Thoracic aorta (tissue), 2 donors: ENCODE measurements at regions not wholly inside any gene's neighbourhood (a gene's known extent, or its start where the extent isn't known, plus 50 kb on each side); places are given as distances from the start of the nearest gene placed in this dataset.

ENCODE experiments used
- ATAC-seq: fragments of 150-250 bp; one replicate; pipeline ENCODE4 v1.8.0; 2017; ENCODE audit warnings: low read depth; ENCODE audit not compliant: insufficient number of reproducible peaks, low FRiP score
- DNase-seq: peaks from one replicate; pipeline ENCODE4 v3.0.0-alpha.2; 2020; ENCODE audit warnings: low spot score
- H3K27ac ChIP-seq, 2 donors: fragments of 200-600 bp; sonication (generic); 1 replicate in 1 of 2; 2 replicates in 1 of 2; pipeline ENCODE4 v1.5.1; 2016; ENCODE audit warnings: mild to moderate bottlenecking in 2 of 2, moderate library complexity in 2 of 2
- H3K27me3 ChIP-seq: fragments of 200-600 bp; sonication (generic); replicated peaks from 2 replicates; pipeline ENCODE4 v1.6.0; 2016; ENCODE audit warnings: mild to moderate bottlenecking; ENCODE audit not compliant: insufficient read depth
- H3K36me3 ChIP-seq: fragments of 200-600 bp; sonication (generic); one replicate; pipeline ENCODE4 v1.5.1; 2016
- H3K4me1 ChIP-seq, 2 donors: fragments of 200-600 bp; sonication (generic); 1 replicate in 1 of 2; 2 replicates in 1 of 2; pipeline versions ENCODE4 v1.5.1 to v1.6.0; 2016; ENCODE audit warnings: low read depth in 2 of 2, mild to moderate bottlenecking in 1 of 2; ENCODE audit not compliant: control insufficient read depth in 1 of 2
- H3K4me3 ChIP-seq: fragments of 200-600 bp; sonication (generic); 2 replicates; pipeline ENCODE4 v1.5.1; 2016; ENCODE audit warnings: mild to moderate bottlenecking
- H3K9me3 ChIP-seq: fragments of 200-600 bp; sonication (generic); 2 replicates; pipeline ENCODE4 v1.5.1; 2016
- CTCF ChIP-seq: fragments of 200-600 bp; sonication (generic); IDR thresholded peaks from one replicate; pipeline ENCODE4 v1.5.1; 2019; ENCODE audit warnings: antibody characterized with exemption

GRCh38 chr12:124691429-124691828, 124.0 kb upstream of the NCOR2 start:
- Histone ChIP-seq H3K9me3 (no peaks in the 10 kb centered on the region), H3K4me3 (no peak overlapping the region), H3K27me3 (no peaks in the 10 kb centered on the region), H3K27ac (no peak overlapping the region), H3K4me1 (peaks cover 6 to 37% of the 10 kb centered on the region in 2 donors), H3K36me3 (no peaks in the 10 kb centered on the region)
- no peak for TF ChIP-seq CTCF
- DNase-seq (no peak), ATAC-seq (no peak)

GRCh38 chr12:124689631-124690030, 122.2 kb upstream of the NCOR2 start:
- Histone ChIP-seq H3K9me3 (no peaks in the 10 kb centered on the region), H3K36me3 (no peaks in the 10 kb centered on the region), H3K4me3 (no peak overlapping the region), H3K27ac (no peak overlapping the region), H3K27me3 (no peaks in the 10 kb centered on the region), H3K4me1 (peaks cover 17 to 41% of the 10 kb centered on the region in 2 donors)
- no peak for DNase-seq
- no peak for ATAC-seq
- no peak for TF ChIP-seq CTCF

DNA sequence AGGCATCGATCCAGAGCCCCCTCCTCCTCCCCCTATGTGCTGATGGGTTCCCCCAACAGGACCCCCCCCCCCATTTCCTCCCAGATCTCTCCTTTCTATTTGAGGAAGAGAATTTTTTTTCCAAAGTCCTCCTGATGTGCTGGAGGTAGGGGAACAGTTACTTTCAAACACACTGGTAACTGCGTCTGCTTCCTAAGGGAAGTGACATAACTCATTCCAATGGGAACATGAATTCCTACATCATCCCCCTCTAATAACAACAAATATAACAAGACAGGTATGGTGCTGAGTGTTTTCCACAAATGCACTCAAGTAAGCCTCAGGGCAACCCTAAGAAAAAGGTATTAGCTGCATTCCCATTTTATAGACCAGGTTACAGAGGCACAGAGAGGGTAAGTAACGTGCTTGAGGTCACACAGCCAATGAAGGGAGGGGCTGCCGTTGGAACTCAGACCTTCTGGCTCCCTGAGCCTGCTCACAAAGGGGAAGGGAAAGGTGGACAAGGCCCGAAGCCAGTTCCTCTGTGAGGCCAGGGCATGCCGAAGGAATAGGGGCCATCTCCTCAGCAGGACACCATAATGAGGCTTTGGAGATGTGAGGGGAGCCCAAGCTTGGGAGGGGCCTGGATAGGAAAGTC, 121.1 kb upstream of the NCOR2 start:
- H3K9me3 ChIP-seq = no peaks in the 10 kb centered on the region
- H3K4me1 ChIP-seq = peaks cover 19 to 48% of the 10 kb centered on the region in 2 donors
- no peaks in the 10 kb centered on the region for H3K36me3 ChIP-seq
- ATAC-seq (no peak), DNase-seq (no peak)
- no peaks in the 10 kb centered on the region for H3K27me3 ChIP-seq
- H3K4me3 ChIP-seq = no peak overlapping the region
- H3K27ac ChIP-seq = peak overlapping the region; percentile 36 to 41
- no peak for TF ChIP-seq CTCF

DNA sequence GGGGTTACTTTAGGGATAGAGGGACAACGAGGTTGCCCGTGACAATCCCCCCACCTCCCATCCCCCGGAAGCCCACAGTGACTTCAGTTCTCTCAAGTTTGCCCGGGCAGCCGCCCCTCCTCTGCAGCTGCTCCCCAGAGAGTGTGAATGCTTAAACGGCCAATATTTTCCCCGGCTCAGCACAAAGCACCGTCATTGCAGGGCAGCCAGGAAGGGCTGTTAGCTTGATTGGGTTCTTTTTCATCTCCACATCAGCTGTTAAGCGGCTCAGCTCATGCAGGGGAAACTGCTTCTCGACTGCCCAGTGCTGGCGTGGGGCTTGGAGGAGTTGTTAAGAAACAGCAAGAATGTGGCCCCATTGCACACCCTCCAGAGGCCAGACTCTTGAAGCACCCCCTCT, 120.5 kb upstream of the NCOR2 start:
- TF ChIP-seq CTCF = no peak
- DNase-seq = no peak
- H3K27ac ChIP-seq = peak overlapping the region; percentile 34 to 41
- H3K4me3 ChIP-seq = no peak overlapping the region
- no peaks in the 10 kb centered on the region for H3K27me3 ChIP-seq
- no peaks in the 10 kb centered on the region for H3K9me3 ChIP-seq
- H3K4me1 ChIP-seq = peaks cover 19 to 51% of the 10 kb centered on the region in 2 donors
- ATAC-seq = no peak
- no peaks in the 10 kb centered on the region for H3K36me3 ChIP-seq

GRCh38 chr12:124687174-124687902, 119.9 kb upstream of the NCOR2 start:
- no peak for TF ChIP-seq CTCF
- H3K27me3 ChIP-seq = no peaks in the 10 kb centered on the region
- no peaks in the 10 kb centered on the region for H3K36me3 ChIP-seq
- peak overlapping the region; percentile 34 to 85 for H3K27ac ChIP-seq
- no peaks in the 10 kb centered on the region for H3K9me3 ChIP-seq
- ATAC-seq (no peak), DNase-seq (no peak)
- peaks cover 23 to 56% of the 10 kb centered on the region in 2 donors for H3K4me1 ChIP-seq
- no peak overlapping the region for H3K4me3 ChIP-seq
